ENCODE measurements at regions not wholly inside any gene's neighbourhood (a gene's known extent, or its start where the extent isn't known, plus 50 kb on each side); places are given as distances from the start of the nearest gene placed in this dataset.
A peak's percentile ranks its signal among the peaks of the same experiment; 100 is the strongest.

GRCh38 chr3:13704174-13704573, 155.2 kb downstream of the FBLN2 start:
- Histone ChIP-seq H3K36me3 (no peaks in the 10 kb centered on the region), H3K27me3 (peaks cover 0 to under 1% of the 10 kb centered on the region in 2 donors), H3K27ac (no peak overlapping the region), H3K4me3 (no peak overlapping the region), H3K4me1 (no peaks in the 10 kb centered on the region), H3K9me3 (peaks cover 0 to 2% of the 10 kb centered on the region in 2 donors)
- ATAC-seq: no peak
- intact Hi-C loops (cut with DNase I): no loop called here
- no peak for TF ChIP-seq CTCF (IDR thresholded peaks at IDR 0.05)
- DNase-seq: no peak

DNA sequence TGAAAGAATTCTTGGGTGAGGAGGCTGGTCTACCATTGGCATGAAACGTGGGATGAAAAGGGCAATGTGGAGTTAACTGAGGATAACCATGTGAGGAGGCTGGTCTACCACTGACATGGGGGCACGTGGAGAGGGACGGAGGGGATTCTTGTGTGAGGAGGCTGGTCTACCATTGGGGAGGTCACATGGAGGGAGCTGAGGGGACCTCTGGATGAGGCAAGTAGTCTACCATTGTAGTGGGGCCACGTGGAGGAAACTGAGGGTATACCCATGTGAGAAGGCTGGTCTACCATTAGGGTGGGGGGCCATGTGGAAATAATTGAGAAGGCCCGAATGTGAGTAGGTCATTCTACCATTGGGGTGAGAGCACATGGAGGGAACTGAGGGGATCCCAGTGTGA, 154.1 kb downstream of the FBLN2 start:
- DNase-seq (no peak), ATAC-seq (no peak)
- intact Hi-C loops (cut with DNase I): no loop called here
- Histone ChIP-seq H3K4me1 (no peaks in the 10 kb centered on the region), H3K9me3 (peaks cover 0 to 2% of the 10 kb centered on the region in 2 donors), H3K27me3 (peaks cover 0 to 11% of the 10 kb centered on the region in 2 donors), H3K27ac (no peak overlapping the region), H3K36me3 (no peaks in the 10 kb centered on the region), H3K4me3 (no peak overlapping the region)
- TF ChIP-seq CTCF (IDR thresholded peaks at IDR 0.05): no peak

DNA sequence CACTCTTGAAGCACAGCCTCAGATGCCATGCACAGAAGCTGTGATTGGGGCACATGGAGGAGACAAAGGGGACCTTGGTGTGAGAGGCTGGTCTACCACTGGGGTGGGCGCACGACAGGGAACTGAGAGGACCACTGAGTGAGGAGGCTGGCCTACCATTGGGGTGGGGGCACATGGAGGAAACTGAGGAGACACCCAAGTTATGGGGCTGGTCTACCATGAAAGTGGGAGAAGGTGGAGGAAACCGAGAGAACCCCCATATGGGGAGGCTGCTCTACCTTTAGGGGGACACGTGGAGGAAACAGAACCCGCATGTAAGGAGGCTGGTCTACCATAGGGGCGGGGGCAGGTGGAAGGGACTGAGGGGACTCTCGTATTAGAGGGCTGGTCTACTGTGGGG, 153.4 kb downstream of the FBLN2 start:
- Histone ChIP-seq H3K27ac (no peak overlapping the region), H3K9me3 (no peaks in the 10 kb centered on the region), H3K27me3 (peaks cover 0 to 19% of the 10 kb centered on the region in 2 donors), H3K36me3 (no peaks in the 10 kb centered on the region), H3K4me3 (no peak overlapping the region), H3K4me1 (no peaks in the 10 kb centered on the region)
- no peak for TF ChIP-seq CTCF (IDR thresholded peaks at IDR 0.05)
- DNase-seq (peak in 1 of 4 donors; percentile 18), ATAC-seq (no peak)
- intact Hi-C loops (cut with DNase I): no loop called here

DNA sequence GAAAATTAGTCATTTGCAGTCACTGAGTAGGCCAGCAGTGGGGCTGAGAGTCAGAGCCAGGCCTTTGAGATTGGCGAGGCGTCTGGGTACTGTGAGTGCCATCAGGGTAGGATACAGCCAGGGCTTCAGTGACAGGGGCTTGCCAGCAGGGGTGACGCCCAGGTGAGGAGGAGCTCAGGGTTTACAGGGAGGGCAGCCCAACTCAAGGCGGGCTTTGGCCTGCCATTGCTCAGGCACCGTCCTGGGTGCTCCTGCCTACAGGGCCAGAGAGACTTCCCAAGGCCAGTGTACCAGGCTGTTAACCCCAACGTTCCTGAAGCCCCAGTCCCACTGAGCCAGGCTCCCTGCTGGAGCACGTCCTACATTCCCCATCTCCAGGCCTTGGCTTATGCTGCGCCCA, 152.0 kb downstream of the FBLN2 start:
- DNase-seq (no peak), ATAC-seq (no peak)
- no peak overlapping the region for H3K27ac ChIP-seq
- H3K4me1 ChIP-seq: no peaks in the 10 kb centered on the region
- no peaks in the 10 kb centered on the region for H3K9me3 ChIP-seq
- intact Hi-C loops (cut with DNase I): no loop called here
- H3K27me3 ChIP-seq: peaks cover 0 to 21% of the 10 kb centered on the region in 2 donors
- H3K4me3 ChIP-seq: no peak overlapping the region
- no peak for TF ChIP-seq CTCF (IDR thresholded peaks at IDR 0.05)
- no peaks in the 10 kb centered on the region for H3K36me3 ChIP-seq

GRCh38 chr3:13700362-13700761, 151.4 kb downstream of the FBLN2 start:
- no peak for DNase-seq
- H3K4me1 ChIP-seq: no peaks in the 10 kb centered on the region
- no peaks in the 10 kb centered on the region for H3K9me3 ChIP-seq
- peaks cover 0 to 21% of the 10 kb centered on the region in 2 donors for H3K27me3 ChIP-seq
- no peak overlapping the region for H3K4me3 ChIP-seq
- no peak overlapping the region for H3K27ac ChIP-seq
- intact Hi-C loops (cut with DNase I): no loop called here
- ATAC-seq: no peak
- H3K36me3 ChIP-seq: no peaks in the 10 kb centered on the region
- no peak for TF ChIP-seq CTCF (IDR thresholded peaks at IDR 0.05)
